Panc1 (cell line): ENCODE measurements at regions not wholly inside any gene's neighbourhood (a gene's known extent, or its start where the extent isn't known, plus 50 kb on each side); places are given as distances from the start of the nearest gene placed in this dataset.

Source experiments
- POLR2AphosphoS5 ChIP-seq: IDR thresholded peaks from 2 replicates; pipeline ENCODE4 v1.6.1; 2012; ENCODE audit warnings: mild to moderate bottlenecking, low read depth, low read length, moderate library complexity
- REST ChIP-seq, 2 experiments: IDR thresholded peaks; 2 replicates each; pipeline ENCODE4 v1.6.1; 2011 to 2012; ENCODE audit warnings: low read depth in 2 of 2, control low read depth in 1 of 2, low read length in 1 of 2, mild to moderate bottlenecking in 1 of 2, moderate library complexity in 1 of 2; ENCODE audit not compliant: insufficient read depth in 1 of 2
- TF ChIP-seq, protein P1 (sequence below): fragments of 450-650 bp; IDR thresholded peaks from 2 replicates; pipeline ENCODE4 v1.5.1; 2017; ENCODE audit warnings: mild to moderate bottlenecking

DNA sequence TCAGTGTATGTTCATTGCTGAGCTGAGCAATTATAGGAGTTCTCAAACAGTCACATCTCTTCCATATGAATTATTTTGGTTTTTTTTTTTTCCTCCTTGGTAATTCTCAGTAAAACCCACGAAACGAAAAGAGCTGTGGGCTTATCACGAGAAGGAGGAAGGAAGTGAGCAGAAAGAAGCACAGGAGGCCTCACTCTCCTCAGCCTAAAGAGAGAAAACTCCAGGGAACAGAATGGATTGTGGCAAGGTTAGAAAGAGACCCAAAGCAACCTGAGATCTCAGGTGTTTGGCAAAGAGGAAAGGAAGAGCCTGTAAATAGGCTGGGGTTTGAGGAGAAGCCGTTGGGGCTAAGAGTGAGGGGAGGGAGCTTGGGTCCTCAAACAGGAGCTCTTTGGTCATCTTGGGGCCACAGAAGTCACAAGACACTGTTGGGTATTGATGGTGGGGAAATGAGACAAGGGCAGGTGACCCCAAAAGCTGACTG, 67.8 kb upstream of the CITED2 start:
- TF ChIP-seq REST (IDR thresholded peaks at IDR 0.05; ENCODE audit: insufficient read depth in 1 of 2, low read depth in 2 of 2, low read length in 1 of 2) (no peak), POLR2AphosphoS5 (no peak)
- TF ChIP-seq, protein P1, sequence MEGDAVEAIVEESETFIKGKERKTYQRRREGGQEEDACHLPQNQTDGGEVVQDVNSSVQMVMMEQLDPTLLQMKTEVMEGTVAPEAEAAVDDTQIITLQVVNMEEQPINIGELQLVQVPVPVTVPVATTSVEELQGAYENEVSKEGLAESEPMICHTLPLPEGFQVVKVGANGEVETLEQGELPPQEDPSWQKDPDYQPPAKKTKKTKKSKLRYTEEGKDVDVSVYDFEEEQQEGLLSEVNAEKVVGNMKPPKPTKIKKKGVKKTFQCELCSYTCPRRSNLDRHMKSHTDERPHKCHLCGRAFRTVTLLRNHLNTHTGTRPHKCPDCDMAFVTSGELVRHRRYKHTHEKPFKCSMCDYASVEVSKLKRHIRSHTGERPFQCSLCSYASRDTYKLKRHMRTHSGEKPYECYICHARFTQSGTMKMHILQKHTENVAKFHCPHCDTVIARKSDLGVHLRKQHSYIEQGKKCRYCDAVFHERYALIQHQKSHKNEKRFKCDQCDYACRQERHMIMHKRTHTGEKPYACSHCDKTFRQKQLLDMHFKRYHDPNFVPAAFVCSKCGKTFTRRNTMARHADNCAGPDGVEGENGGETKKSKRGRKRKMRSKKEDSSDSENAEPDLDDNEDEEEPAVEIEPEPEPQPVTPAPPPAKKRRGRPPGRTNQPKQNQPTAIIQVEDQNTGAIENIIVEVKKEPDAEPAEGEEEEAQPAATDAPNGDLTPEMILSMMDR, result no peak
